GM21360 (cell line): ENCODE measurements at regions not wholly inside any gene's neighbourhood (a gene's known extent, or its start where the extent isn't known, plus 50 kb on each side); places are given as distances from the start of the nearest gene placed in this dataset.

Source experiments
- ATAC-seq: cut with Tn5 transposase; IDR thresholded peaks from one replicate; pipeline ENCODE4 v1.9.1; 2021; ENCODE audit warnings: mild to moderate bottlenecking, moderate library complexity; ENCODE audit not compliant: unreplicated experiment

DNA sequence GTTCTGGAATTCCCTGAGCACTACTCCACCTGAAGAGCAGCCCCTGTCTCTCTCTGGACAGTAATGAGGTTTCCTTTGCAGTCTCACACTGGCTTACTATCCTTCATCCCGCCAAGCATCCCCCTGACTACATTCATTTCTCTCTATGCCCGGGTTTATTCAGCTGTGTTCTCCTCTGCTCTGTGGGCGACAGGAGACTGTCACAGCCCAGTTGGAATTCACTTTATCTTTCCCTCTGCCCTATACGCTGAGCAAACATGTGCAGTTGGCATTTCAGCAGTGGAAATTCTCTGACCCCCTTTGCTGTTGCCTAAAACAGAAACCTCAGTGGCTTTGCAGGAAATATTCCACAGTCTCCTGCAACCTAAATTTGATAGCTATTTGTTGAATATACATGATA lies 83.5 kb upstream of the MAX start:
- ATAC-seq, result no peak

DNA sequence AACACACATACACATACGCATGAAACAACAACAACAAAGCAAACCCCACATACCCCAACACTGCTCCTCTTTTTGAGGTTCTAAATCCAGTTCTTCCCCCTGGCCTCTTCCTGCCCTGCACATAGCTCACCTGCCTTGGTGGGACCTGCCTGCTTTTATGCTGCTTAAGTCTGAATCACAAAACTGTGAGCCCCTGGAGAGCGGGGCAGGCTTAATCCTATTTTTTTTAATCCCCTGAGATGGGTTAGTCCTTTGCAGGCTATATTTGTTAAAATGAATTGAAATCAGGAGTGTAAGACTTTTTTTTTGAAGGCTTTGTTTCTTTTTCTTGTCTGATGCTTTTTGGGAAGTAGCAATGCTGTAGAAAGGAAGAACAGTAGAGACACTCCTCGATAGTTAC lies 84.6 kb upstream of the MAX start:
- ATAC-seq, result no peak

DNA sequence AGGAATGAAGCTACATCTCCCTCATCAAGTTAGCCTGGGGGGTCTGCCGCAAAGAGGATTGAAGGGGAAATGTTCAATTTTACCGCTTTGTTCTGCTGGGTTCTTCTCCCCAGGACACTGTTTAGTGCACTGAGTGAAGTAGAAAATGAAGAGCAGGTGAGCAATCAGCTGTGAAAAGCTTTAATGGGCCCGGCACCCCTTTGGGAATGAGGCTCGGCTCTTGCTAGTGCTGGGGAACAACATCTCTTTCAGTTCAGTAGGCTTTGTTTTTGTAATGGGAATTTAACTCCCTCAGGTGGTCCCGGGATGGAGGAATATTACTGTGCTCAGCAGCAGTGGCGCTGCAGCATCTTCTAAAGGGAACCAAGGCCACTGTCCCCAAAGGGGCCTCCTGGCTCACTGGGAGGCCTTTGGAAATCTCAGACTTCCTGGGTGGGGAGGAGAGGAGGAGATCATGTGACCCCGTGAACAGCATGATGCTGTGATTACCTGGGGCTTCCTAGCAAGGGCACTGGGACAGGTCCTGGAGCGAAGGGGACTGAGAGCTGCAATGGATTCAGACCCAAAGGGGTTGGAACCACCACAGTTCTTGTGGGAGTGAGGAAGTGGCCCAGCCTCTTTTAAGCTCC lies 85.2 kb upstream of the MAX start:
- ATAC-seq, result no peak

DNA sequence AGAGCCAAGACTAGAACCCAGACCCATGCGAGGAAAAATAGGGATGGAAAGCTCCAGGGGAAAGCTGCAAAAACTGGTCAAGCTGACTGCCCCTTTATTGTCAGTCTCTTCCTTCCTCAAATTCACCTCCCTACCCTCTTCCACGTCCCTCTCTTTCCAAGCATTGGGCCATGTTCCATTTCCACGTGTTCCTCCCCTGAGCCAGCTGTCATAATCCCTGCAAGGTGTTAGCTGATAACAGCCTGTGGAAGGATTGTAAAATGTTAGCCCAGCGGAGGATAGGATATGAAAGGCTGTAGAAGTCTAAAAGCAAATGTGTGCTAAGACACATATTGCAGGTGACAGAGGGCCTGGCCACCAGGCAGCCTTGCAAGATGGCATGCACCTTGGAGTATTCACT lies 88.0 kb upstream of the MAX start:
- no peak for ATAC-seq

DNA sequence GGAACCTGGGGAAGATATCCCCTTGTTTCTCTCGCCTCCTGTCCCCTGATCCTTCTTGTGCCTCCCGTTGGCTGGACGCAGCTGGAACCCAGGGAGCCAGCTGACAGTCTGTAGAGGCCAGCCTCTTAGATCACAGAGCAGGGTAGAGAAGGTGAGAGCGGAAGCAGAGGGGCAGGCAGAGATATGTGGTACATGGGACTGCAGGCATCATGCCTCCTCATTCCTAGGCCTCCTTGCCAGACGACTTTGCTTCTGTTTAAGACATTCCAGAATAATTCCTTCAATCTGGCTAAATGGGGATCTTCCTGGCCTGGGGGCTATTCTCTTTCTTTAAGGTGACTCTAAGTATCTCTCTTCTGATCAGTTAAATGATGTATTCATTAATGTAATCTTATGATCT lies 89.4 kb upstream of the MAX start:
- no peak for ATAC-seq

DNA sequence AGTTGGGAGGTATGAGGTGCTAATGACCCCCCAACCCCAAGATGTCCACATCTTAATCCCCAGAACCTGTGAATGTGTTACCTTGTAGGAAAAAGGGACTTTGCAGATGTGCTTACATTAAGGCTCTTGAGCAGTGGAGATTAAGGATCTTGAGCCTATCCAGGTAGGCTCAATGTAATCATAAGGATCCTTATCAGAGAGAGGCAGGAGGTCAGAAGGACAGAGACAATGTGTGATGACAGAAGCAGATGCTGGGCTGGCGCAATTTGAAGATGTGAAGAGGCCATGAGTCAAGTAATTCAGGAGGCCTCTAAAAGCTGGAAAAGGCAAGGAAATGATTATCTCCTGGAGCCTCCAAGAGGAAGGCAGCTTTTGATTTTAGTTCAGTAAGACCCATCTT lies 90.4 kb upstream of the MAX start:
- no peak for ATAC-seq

DNA sequence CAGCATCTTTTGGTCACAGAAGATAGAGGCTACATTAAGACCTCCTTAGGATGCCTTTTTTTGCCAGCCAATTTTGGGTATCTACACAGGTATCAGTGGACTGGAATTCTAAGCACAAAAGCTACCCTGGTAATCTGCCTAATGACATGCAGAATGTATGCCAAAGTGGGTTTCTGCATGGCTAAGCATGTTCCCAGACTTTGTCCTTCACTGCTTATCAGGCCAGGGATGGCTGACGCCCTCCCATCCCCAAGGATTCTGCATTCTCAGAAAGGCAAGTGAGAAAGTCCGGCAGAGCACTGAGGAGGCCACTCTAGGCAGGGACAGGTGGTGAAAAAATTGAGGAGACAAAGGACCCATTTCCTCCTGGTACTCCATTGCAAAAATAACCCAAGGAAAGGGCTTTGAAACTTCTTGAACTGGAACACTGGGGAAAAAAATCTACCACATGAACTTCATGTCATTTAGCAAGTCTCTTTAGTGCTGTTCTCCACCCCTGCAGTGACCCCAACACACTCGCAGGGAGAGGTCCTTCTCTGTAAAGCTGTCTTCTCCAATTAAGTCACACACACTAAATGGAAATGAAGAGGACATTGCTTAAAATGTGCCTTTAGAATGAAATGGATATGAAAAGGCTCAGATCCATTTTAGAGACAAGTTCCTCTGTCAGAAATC lies 91.7 kb upstream of the MAX start:
- no peak for ATAC-seq

DNA sequence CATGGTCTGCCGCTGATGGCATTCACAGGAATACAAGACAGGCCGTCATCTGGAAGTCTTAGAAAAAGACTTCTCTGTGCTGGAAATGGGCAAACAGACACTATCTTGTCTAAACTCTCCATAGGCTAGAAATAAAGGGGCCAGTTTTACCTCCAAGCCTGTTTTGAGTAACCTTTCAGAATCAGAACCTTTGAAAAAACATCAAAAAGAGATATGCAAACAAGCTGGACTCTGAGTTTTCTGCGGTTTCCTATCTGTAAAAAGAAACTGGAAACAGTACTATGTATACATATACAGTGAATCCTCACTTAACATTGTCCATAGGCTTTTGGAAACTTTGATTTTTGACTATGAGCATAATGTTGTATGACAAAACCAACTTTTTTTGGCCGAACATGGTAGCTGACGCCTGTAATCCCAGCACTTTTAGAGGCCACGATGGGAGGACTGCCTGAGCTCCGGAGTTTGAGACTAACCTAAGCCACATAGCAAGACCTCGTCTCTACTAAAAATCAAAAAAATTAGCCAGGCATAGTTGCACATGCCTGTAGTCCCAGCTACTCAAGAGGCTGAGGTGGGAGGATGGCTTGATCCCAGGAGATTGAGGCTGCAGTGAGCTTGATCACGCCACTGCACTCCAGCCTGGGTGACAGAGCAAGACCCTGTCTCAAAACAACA lies 92.9 kb upstream of the MAX start:
- ATAC-seq, result peak; percentile 90

DNA sequence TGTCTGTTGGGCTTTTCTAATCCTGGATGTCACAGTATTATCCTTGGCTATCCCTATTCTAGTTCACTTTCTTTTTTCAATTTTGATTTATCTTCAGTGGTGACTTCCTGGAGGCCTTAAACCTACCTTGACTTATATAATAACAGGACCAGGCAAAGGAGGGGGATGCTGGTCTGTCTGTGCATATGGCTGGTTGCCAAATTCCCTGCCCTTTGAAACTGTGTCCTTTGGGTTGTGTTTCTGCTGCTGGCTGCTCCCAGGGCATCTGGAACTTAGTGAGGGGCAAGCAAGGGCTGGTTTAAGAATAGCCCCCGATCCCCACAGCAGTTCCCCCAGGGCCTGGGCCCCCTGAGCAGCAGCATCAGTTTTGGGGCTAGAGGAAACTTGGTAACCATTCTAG lies 96.0 kb upstream of the MAX start:
- ATAC-seq, result no peak

DNA sequence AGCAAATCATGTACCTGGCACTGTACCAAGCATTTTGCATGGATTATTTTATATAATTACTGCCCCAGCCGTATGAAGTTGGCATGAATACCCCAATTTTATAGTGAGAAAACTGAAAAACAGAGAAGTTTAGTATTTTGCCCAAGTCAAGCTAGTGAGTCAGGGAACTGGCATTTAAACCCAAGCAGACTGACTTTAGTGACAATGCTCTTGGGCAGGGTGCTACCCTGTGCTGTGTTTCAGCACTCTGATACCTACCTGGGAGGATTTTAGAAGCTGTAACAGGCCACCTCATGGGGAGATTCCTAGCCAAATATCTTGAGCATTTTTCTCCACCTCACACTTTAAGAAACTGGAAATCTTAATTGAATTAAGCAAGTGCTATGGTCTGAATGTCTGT lies 98.1 kb upstream of the MAX start:
- ATAC-seq, result no peak

DNA sequence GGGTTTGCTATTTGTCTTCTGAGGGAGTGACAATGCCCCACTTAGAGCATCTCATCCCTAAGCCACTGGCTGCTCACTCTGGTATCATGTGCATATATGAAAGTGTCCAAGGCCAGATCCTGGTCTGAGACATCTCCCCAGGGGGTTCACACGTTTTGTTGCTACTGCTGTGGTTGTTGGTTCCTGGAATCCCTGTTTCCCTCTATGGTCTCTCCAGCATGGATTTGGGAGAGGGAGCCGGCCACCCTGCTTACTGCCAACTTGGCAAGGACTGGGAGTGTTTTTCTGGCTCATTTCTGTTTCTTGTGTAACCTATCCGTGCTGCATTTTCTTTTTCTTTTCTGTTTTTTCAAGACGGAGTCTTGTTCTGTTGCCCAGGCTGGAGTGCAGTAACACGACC lies 101.3 kb upstream of the MAX start:
- ATAC-seq, result no peak

DNA sequence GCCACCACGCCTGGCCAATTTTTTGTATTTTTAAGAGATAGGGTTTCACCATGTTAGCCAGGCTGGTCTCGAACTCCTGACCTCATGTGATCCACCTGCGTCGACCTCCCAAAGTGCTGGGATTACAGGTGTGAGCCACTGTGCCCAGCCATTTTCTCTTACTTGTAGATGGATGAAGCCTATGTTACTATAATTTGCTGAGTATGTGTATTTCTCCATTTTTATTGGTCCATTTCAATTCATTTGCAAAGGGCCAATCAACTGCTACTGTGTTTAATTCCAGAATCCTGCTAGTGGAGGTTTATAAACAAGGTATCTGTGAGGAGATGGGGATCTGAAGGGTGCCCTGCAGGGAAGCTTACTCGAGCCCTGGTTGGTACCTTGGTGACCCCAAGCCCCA lies 101.7 kb upstream of the MAX start:
- no peak for ATAC-seq

DNA sequence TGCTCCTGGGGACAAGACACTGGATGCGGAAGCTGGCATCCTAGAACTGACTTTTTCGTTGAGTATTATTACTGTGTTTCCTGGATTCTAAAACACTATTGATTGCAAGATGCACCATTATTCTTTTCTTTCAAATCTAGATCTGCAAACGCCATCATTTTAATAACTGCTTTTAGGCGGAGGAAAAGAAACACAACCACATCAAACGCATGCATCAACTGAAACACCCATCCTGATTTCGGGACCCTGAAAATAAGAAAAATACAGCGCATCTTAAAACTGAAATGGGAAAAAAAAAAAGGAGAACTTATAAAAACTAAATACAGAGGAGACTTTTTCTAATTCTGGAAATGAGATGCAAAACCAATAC lies 103.7 kb upstream of the MAX start:
- no peak for ATAC-seq

DNA sequence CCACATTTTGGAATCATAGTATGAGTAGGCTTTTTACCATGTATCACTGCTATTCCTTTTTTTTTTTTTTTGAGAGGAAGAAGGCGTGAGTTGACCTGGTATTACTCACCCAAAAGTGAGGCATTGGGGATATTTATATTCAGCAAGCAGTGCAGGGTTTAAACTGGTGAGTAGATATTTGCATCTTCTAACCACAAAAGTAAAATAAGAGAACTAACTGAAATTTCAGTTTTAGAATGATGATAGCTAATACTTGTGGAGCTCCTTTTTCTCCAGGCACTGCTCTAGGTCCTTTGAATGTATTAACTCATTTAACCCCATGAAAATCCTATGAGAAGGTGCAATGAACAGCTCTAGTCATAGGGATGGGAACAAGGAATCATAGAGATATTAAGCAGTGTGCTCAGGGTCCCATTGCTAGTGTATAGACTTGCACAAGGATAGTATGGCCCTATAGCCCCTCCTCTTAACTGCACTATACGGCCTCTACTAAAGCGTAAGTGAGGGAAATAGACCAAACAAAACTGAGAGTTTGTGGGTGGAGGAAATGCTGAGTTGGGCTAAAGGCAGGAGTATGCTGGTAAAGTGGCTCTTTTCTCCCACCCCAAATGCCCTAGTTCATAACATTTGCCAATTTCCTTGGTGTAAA lies 104.3 kb upstream of the MAX start:
- peak; percentile 59 for ATAC-seq

DNA sequence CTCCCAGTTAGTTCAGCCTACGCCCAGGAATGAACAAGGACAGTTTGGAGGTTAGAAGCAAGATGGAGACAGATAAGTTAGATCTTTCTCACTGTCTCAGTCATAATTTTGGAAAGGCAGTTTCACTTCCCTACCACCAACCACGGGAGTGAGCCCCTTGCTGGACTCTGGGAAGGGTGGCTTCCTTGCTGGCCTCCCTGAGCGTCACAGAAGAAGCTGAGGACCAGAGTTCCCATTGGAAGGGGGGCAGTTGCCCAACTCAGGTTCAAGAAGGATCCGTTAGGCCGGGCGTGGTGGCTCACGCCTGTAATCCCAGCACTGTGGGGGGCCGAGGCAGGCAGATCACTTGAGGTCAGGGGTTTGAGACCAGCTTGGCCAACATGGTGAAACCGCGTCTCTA lies 106.2 kb upstream of the MAX start:
- ATAC-seq, result no peak

DNA sequence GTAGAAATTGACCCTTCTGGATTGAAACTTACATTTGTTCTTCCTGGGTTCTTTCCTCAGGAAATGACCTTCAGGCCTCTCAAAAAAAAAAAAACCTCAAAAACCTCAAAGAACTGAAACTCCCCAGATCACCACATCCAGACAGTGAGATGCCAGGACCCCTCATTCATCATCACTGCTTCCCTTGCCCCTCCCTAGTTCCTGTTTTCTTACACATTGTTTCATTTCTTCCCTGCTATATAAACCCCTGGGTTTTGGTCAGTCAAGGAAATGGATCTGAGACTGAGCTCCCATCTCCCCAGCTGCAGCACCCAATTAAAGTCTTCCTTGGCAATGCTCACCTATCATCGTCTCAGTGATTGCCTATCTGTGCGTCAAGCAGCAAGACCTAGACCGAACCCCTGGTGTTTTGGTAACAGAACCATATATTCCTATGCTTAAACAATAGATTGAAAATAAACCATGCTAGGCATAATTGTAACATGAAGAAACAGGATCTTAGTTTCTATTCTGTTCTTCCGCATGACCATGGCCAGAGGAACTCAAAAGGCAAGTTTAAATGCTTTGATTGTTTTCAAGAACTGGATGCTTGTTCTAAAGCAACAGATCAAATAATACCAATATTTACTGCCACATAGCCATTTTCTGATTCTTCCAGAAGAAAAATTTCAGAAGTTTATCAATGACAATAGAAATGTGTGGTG lies 108.0 kb upstream of the MAX start:
- no peak for ATAC-seq

DNA sequence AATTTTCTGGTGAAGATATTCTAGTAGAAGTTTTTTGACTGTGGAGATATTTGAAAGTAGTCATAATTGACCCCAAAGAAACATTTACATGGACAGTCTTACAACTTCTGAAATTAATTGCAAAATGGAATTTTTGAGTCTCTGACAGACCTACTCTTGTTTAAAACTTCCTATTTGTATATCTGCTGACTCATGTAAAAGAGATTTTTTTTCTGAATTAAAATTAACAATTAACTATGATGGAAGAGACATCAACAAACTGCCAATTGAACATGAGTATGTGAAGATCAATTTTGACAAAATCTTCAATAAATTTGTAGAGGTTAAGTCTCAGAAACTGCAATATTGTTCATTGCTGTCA lies 108.5 kb upstream of the MAX start:
- no peak for ATAC-seq

DNA sequence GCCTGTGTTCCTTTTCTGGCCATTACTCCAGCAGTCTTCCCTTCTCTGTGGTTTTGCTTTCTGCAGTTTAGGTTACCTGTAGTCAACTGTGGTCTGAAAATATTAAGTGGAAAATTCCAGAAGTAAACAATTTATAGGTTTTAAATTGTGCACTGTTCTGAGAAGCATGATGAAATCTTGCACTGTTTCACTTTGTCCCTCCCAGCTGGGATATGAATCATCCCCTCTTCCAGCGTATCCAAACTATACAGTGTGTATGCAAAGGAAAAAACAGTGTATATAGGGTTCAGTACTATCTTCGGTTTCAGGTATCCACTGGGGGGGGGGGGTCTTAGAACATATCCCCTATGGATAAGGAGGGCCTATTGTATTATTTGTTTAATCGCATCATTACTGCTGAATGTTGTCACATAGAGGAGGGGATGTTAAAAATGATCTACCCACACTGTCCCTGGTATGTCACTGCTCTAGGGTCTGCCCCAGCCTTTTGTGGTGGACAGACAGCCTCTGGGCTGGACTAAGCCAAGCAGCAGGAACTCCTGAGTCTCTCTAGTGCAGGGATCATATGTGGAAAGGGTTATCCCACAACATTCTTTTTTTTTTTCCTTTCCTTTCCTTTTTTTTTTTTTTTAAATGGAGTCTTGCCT lies 109.1 kb upstream of the MAX start:
- ATAC-seq, result no peak

DNA sequence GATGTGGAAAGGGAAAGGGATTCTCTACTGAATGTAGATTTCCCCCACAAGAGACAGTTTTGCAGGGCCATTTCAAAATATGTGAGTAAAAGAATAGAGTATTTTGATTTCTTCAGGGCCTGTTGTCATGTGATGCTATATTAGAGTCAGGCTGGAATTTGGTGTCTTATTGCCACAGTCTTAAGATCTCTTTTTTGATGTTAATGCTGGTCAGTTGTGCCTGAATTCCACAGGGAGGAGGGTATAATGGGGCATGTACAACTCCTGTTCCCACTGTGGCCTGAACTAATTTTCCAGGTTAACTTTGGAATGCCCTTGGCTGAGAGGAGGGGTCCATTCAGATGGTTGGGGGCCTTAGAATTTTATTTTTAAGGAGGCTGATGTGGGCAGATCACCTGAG lies 111.0 kb upstream of the MAX start:
- no peak for ATAC-seq

DNA sequence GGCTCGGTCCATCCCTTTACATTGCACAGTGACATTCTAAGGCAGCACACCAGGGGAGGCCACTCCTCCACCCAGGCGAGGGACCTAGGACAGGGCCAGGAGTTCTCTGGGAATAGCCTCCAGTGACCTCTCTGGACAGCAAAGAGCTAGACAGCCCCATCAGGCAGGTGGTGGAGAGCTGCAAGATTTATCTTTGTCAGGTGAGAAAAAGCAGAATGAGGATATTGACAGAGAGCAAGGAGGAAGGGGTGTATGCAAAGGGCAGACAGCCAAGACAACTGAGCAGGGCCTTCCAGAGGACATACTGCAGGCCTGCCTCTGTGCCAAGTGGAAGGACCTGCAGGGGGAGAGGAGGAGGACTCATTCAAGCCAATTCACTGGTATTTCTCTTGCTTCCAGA lies 112.4 kb upstream of the MAX start:
- no peak for ATAC-seq

DNA sequence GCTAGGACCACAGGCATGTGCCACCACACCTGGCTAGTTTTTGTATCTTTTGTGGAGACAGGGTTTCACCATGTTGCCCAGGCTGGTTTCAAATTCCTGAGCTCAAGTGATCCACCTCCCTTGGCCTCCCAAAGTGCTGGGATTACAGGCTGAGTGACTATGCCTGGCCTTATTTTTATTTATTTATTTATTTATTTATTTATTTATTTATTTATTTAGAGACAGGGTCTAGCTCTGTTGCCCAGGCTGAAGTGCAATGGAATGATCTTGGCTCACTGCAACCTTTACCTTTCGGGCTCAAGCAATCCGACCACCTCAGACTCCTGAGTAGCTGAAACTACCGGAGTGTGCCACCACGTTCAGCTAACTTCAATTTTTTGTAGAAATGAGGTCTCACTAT lies 117.0 kb upstream of the MAX start:
- no peak for ATAC-seq
